Naive thymus-derived CD4-positive, alpha-beta T cell (primary cell): ENCODE measurements at regions not wholly inside any gene's neighbourhood (a gene's known extent, or its start where the extent isn't known, plus 50 kb on each side); places are given as distances from the start of the nearest gene placed in this dataset.

Source experiments
- ATAC-seq: fragments of 150-1000 bp; cut with Tn5 transposase; 2 replicates; pipeline ENCODE4 v1.10.0; 2021; ENCODE audit warnings: mild to moderate bottlenecking, moderate library complexity
- CTCF ChIA-PET: fragments of 350-600 bp; sonication (Branson Sonifier 250); formaldehyde crosslinking; loops from one replicate; lab custom pipeline; 2021; ENCODE audit warnings: antibody characterized with exemption; lab: Charles Lee
- POLR2A ChIA-PET: fragments of 350-600 bp; sonication (Branson Sonifier 250); formaldehyde crosslinking; loops from one replicate; lab custom pipeline; 2021; ENCODE audit warnings: antibody characterized with exemption, inconsistent platforms; lab: Charles Lee
- DNase-seq, 9 donors: peaks; one replicate each; pipeline versions ENCODE4 v3.0.0 to v3.0.0-alpha.2; 2020 to 2022; ENCODE audit warnings: mixed read lengths in 1 of 9
- H3K27ac ChIP-seq: one replicate; pipeline ENCODE4 v1.7.0; 2013; ENCODE audit warnings: mild to moderate bottlenecking, low read depth, low read length, moderate library complexity
- H3K27me3 ChIP-seq, 2 donors: one replicate each; pipeline ENCODE4 v1.7.0; 2013; ENCODE audit warnings: low read length in 2 of 2, mild to moderate bottlenecking in 2 of 2, moderate library complexity in 2 of 2; ENCODE audit not compliant: control insufficient read depth in 2 of 2, insufficient read depth in 2 of 2
- H3K36me3 ChIP-seq, 3 experiments: 1 replicate in 2 of 3; 2 replicates in 1 of 3; pipeline ENCODE4 v1.7.0; 2013; ENCODE audit warnings: low read length in 3 of 3, mild to moderate bottlenecking in 3 of 3, moderate library complexity in 1 of 3; ENCODE audit not compliant: insufficient read depth in 3 of 3, control insufficient read depth in 2 of 3
- H3K4me1 ChIP-seq, 2 donors: one replicate each; pipeline ENCODE4 v1.7.0; 2013; ENCODE audit warnings: low read length in 2 of 2, mild to moderate bottlenecking in 2 of 2, moderate library complexity in 1 of 2; ENCODE audit not compliant: control insufficient read depth in 2 of 2, insufficient read depth in 2 of 2
- H3K4me3 ChIP-seq: 2 replicates; pipeline ENCODE4 v1.7.0; 2013; ENCODE audit warnings: mild to moderate bottlenecking, low read length
- H3K9me3 ChIP-seq, 3 experiments: 1 replicate in 2 of 3; 2 replicates in 1 of 3; pipeline ENCODE4 v1.7.0; 2013; ENCODE audit warnings: low read length in 3 of 3; ENCODE audit not compliant: control insufficient read depth in 2 of 3
- H3K27ac Mint-ChIP-seq, 9 donors: one replicate each; pipeline ENCODE4 v1.8.0; 2020 to 2022; ENCODE audit warnings: mixed read lengths in 9 of 9, mild to moderate bottlenecking in 8 of 9, moderate library complexity in 5 of 9, inconsistent platforms in 2 of 9
- H3K27me3 Mint-ChIP-seq, 5 donors: one replicate each; pipeline ENCODE4 v1.8.0; 2021 to 2022; ENCODE audit warnings: mixed read lengths in 5 of 5, mild to moderate bottlenecking in 1 of 5
- H3K36me3 Mint-ChIP-seq, 5 donors: one replicate each; pipeline ENCODE4 v1.8.0; 2020 to 2022; ENCODE audit warnings: mixed read lengths in 5 of 5, mild to moderate bottlenecking in 3 of 5, inconsistent platforms in 1 of 5
- H3K4me1 Mint-ChIP-seq, 7 donors: one replicate each; pipeline ENCODE4 v1.8.0; 2020 to 2022; ENCODE audit warnings: mixed read lengths in 7 of 7, mild to moderate bottlenecking in 3 of 7, inconsistent platforms in 1 of 7
- H3K4me3 Mint-ChIP-seq, 10 donors: one replicate each; pipeline ENCODE4 v1.8.0; 2020 to 2022; ENCODE audit warnings: mild to moderate bottlenecking in 10 of 10, mixed read lengths in 10 of 10, moderate library complexity in 6 of 10, inconsistent platforms in 2 of 10
- H3K9me3 Mint-ChIP-seq, 11 donors: one replicate each; pipeline ENCODE4 v1.8.0; 2020 to 2022; ENCODE audit warnings: mixed read lengths in 11 of 11, mild to moderate bottlenecking in 4 of 11, inconsistent platforms in 1 of 11, moderate library complexity in 1 of 11
- intact Hi-C, 2 donors: fragments of 100-400 bp; cut with micrococcal nuclease; formaldehyde crosslinking; loops; one replicate each; pipeline ENCODE4 v1.15.1; 2023

DNA sequence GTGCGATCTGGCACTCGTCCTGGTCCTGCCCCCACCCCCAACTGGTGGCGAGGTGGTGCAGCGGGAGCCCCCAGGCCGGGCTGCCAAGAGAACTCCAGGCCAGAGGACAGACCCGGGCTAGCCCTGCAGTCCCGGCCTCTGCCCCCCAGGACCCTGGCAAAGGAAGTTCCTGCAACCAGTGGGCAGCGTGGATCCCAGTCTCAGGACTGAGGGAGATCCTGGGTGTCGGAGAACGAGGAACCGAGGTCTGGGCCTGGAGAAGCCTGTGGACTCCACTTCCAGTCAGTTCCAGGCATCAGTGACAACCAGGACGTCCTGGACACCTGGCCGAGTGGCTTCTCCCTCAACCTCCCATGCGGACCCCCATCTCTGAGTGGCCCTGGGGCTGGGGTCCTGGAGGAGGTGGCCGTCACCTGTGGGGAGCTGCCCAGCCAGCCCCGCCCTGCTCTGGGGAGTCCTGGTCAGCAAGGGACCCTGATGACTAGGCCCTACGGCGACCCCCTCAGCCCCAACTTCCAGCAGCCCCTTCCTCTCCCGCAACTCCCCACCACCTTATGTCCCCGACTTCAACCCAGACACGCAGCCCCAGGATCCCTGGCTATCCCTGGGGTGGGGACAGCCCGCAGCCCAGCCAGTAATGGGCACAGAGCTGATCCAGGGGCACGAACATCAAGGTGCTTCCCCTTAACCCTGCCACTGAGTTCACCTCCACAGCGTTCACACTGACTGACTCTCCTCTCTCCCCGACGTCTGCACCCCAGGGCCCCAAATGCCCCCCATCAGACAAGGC lies 53.7 kb upstream of the NKX1-1 start:
- H3K36me3 ChIP-seq, result no peaks in the 10 kb centered on the region
- H3K4me3 ChIP-seq, result no peak overlapping the region
- no peaks in the 10 kb centered on the region for H3K4me1 ChIP-seq
- DNase-seq (no peak), ATAC-seq (no peak)
- H3K4me1 Mint-ChIP-seq, result peaks cover 0 to 2% (median 0%) of the 10 kb centered on the region in 7 donors
- H3K36me3 Mint-ChIP-seq, result peaks cover 0 to 5% (median 1%) of the 10 kb centered on the region in 5 donors
- intact Hi-C loops, result no loop called here
- ChIA-PET CTCF (no interaction called here), POLR2A (no interaction called here)
- no peak overlapping the region for H3K4me3 Mint-ChIP-seq
- H3K27ac ChIP-seq, result no peak overlapping the region
- H3K27ac Mint-ChIP-seq, result no peak overlapping the region
- H3K27me3 Mint-ChIP-seq, result peaks cover 7 to 34% (median 30%) of the 10 kb centered on the region in 5 donors
- H3K27me3 ChIP-seq, result no peaks in the 10 kb centered on the region
- peaks cover 0 to 16% (median 4%) of the 10 kb centered on the region in 11 donors for H3K9me3 Mint-ChIP-seq
- H3K9me3 ChIP-seq, result no peaks in the 10 kb centered on the region

DNA sequence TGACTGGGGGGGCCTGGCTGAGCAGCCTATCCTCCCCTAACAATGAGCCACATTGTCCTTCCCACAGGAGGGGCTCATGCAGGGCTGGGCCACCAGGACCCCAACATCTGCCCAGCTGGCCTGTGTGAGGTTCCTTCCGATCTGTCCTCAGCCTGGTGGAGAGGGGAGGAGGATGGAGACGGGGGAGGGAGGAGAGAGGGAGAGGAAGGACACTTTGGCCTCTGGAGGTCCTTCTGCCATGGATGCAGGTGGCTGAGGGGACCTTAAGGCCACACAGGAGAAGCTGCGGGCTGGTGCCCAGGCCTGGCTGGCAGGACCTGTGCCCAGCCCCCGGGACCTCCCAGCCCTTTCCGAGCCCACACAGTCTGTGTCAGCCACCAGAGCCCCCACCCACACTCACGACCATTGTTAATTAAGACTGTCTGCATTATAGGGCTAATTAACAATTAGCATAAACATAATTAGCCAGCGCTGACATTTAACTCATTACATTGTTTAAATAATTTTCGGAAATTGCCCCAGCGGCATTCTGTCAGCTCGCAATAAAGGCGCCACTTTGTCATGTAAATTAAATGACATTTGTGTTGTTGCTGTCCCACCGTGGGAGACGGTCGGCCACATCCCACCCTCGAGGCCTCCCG lies 53.0 kb upstream of the NKX1-1 start:
- ChIA-PET CTCF (no interaction called here), POLR2A (no interaction called here)
- intact Hi-C loops, result no loop called here
- ATAC-seq (no peak), DNase-seq (no peak)
- H3K4me3 ChIP-seq, result no peak overlapping the region
- H3K9me3 ChIP-seq, result no peaks in the 10 kb centered on the region
- no peaks in the 10 kb centered on the region for H3K4me1 ChIP-seq
- no peaks in the 10 kb centered on the region for H3K27me3 ChIP-seq
- H3K27me3 Mint-ChIP-seq, result peaks cover 7 to 34% (median 30%) of the 10 kb centered on the region in 5 donors
- H3K4me3 Mint-ChIP-seq, result no peak overlapping the region
- peaks cover 0 to 2% (median 0%) of the 10 kb centered on the region in 7 donors for H3K4me1 Mint-ChIP-seq
- no peak overlapping the region for H3K27ac Mint-ChIP-seq
- peaks cover 0 to 16% (median 4%) of the 10 kb centered on the region in 11 donors for H3K9me3 Mint-ChIP-seq
- no peaks in the 10 kb centered on the region for H3K36me3 ChIP-seq
- peaks cover 0 to 5% (median 1%) of the 10 kb centered on the region in 5 donors for H3K36me3 Mint-ChIP-seq
- H3K27ac ChIP-seq, result no peak overlapping the region

DNA sequence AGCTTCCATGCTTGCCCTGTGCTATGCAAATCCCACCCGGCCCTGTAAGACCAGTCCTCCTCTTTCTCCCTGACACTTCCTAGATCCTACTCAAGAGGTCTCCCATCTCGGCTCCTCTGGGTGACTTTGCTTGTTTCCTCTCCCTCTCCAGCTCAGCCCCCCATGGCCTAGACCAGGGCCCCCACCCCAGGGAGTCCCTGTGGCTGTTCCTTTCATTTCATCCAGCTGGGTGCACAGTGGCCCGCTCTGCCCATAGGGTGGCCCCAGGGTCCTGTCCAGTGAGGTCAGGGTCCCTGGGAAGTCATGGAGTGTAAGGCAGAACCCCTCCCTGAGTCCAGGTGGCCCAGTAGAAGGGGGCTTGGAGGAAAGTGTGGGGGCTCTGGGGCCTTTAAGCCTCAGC lies 52.3 kb upstream of the NKX1-1 start:
- Histone ChIP-seq H3K4me3 (no peak overlapping the region), H3K27ac (no peak overlapping the region), H3K36me3 (no peaks in the 10 kb centered on the region), H3K4me1 (no peaks in the 10 kb centered on the region), H3K27me3 (no peaks in the 10 kb centered on the region), H3K9me3 (no peaks in the 10 kb centered on the region)
- no peak overlapping the region for H3K4me3 Mint-ChIP-seq
- no peak for DNase-seq
- peaks cover 4 to 21% (median 10%) of the 10 kb centered on the region in 11 donors for H3K9me3 Mint-ChIP-seq
- H3K4me1 Mint-ChIP-seq, result peaks cover 0 to 2% (median 0%) of the 10 kb centered on the region in 7 donors
- peaks cover 2 to 8% (median 5%) of the 10 kb centered on the region in 5 donors for H3K36me3 Mint-ChIP-seq
- intact Hi-C loops, result no loop called here
- peaks cover 7 to 34% (median 30%) of the 10 kb centered on the region in 5 donors for H3K27me3 Mint-ChIP-seq
- H3K27ac Mint-ChIP-seq, result peak overlapping the region in 1 of 9 donors; percentile 7
- ChIA-PET CTCF (no interaction called here), POLR2A (no interaction called here)
- ATAC-seq, result no peak
